Fibroblast of upper back skin (primary cell): ENCODE measurements at regions not wholly inside any gene's neighbourhood (a gene's known extent, or its start where the extent isn't known, plus 50 kb on each side); places are given as distances from the start of the nearest gene placed in this dataset.
A peak's percentile ranks its signal among the peaks of the same experiment; 100 is the strongest.

Source experiments
- DNase-seq: peaks from one replicate; pipeline ENCODE4 v3.0.0-alpha.2; 2013

- no peak for DNase-seq
Observed at GRCh38 chr5:133905424-133905823, 63.0 kb downstream of the C5orf15 start.

- no peak for DNase-seq
Observed at GRCh38 chr5:133904641-133905040, 63.8 kb downstream of the C5orf15 start.

DNA sequence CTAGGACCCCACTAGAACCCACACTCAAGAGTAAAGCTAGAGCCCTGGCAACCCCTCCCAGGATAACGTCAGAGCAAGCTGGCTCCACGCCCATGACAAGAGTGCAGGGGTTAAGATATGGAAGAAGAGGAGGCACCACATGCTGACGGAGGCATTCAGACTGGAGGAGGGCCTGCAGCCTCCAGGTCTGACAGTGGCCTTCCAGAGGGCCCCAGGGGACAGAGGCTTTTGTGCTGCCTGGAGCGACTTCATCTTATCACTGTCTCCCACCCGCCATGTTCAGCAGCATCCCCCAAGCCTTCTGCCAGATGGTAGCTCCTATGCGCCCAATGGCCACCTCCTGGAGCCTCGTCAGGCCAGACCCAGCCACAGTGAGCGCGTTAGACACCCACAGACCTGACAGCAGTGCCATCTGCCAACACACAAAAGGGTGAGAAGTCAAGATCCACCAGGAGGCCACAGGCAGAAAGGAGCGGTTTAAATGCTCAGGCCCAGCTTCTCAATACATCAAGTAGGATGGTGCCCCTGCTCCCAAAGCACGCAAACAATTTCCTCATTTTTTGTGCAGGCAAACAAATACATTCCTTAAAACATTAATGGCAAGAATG lies 65.8 kb downstream of the C5orf15 start:
- no peak for DNase-seq

DNA sequence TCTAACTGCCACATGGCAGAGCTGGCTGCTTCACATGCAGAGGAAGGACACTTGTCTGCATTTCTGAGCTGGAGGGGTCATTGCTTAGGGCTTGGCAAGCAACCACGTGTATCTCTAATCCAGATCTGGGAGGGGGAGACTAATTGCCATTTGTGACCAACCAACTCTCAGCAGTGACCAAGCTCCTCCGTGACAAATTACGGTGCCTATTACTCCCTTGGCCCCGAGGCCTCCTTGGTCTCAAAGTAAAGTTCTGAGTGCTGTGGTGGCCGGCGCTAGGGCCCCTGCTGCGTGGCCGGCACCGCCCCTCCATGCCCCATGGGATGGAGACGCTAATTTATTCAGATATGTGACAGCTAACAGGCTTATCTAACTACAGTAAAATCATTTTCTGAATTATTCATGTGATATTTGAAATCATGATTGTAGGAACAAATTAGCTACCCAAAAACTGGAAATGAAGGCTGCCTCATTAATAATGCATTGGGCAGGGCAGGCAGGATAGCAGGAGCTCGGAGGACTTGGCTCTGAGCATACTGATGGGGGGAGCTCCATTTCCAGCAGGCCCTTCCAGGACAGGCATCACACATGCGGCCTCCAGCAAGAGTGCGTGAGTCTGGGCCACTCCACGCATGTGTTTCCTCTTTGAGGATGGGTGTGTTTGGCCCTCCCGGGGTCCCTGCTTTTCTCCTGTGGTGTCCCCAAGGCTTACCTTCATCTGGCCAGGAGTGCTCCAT lies 67.7 kb downstream of the C5orf15 start:
- no peak for DNase-seq

GRCh38 chr5:133899506-133899905 lies 68.9 kb downstream of the C5orf15 start:
- DNase-seq = no peak

- no peak for DNase-seq
Observed at GRCh38 chr5:133898440-133898839, 70.0 kb downstream of the C5orf15 start.

- no peak for DNase-seq
Observed at GRCh38 chr5:133897431-133897830, 71.0 kb downstream of the C5orf15 start.

DNA sequence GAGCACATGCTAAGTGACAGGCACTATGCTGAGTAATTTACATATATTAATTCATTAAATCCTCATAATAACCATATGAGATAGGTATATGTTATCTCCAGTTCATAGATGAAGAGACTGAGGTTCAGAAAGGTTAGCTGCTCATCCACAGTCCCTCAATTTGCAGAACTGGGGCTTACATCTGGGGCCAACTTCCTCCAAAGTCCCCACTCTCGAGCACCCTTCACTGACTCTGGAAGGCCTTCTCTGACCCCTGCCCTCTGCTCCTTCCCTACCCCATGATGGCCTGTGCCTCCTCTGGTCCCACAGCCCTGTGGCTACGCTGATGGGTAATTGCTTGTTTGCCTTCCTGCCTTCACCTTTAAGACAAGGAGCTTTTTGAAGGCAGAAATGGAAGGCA lies 71.6 kb downstream of the C5orf15 start:
- DNase-seq = no peak

DNA sequence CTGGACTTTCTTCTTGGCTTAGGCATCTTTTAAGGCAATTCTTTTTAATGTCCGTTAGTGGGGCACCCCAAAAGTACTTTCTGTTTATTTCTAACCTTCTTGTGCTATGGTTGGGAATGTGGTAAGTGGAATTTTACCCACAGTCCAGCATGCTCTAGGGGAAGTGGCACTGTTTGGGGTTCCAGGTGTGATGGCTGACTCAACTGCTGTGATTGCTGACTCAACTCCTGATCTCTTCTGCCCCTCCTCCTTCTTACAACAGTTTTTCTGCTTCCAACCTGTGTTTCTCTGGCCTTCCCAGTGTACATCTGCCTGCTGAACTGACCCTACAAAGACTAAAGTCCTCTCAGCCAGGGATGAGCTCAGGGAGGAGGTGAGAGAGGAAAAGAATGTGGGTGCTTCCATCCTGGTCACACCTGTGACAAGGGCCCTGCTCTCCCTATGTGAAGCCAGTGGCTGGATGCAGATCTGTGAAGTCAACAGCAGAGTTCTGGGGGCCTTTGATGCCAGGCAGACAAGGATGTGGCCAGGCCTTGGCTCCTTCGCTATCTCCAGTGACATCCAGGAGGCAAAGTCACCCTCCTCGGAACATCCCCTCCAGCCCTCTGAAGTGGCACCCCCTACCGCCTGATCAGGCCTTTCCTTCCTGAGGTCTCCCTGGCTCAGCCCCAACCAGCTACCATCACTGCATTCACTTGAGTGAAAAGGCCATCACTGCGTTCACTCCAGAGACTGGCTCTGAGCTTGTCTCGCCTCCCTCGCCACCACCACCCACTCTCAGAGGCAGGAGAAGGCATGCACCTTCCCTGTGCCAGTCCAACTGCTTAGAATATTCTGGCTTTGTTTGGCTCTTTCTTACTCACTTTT lies 72.2 kb downstream of the C5orf15 start:
- DNase-seq = no peak

- no peak for DNase-seq
Observed at GRCh38 chr5:133894143-133894542, 74.3 kb downstream of the C5orf15 start.

GRCh38 chr5:133892774-133893173 lies 75.7 kb downstream of the C5orf15 start:
- no peak for DNase-seq

DNA sequence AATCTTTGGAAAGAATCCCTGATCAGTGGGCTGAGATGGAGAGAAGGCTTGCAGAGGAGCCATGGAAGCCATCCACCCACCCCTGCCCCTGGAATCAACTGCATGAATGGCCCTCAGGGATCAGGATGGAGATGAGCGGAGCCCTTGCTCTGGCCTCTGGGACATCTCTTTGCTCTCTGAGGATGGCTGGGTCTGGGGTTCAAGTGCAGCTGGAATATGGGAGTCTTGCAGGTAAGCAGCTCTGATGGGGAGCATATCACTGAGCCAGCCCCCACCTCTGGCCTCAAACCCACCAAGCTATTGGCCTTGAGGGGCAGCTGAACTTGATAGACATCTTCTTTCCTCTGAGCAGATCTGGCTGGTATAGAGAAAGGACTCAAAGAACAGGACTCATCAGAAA lies 76.1 kb downstream of the C5orf15 start:
- DNase-seq = no peak

- DNase-seq = no peak
Observed at GRCh38 chr5:133891390-133891789, 77.0 kb downstream of the C5orf15 start.

DNA sequence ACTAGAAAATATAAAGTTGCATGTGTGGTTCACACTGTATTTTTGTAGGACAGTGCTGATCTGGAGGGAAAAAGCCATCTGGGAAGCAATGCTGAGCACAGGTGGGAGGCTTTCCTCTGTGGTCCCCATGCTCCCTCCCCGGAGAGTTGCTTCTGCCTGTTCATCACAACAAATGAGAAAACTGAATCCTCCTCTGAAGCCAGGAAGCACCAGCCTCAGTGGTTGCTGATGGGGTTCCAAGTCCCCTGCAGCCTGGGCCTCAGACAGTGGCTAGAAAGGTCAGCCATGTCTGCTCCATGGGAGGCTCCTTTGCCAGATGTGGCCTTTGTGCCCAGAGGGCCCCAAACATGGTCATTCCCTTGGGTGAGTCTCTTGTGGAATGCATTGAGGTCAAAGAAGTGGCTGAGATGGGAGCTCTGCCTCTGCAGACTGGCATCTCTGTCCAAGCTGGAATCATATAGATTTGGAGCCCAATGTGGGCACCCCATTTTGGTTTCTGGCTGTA lies 77.6 kb downstream of the C5orf15 start:
- DNase-seq = no peak

- no peak for DNase-seq
Observed at GRCh38 chr5:133890314-133890713, 78.1 kb downstream of the C5orf15 start.

DNA sequence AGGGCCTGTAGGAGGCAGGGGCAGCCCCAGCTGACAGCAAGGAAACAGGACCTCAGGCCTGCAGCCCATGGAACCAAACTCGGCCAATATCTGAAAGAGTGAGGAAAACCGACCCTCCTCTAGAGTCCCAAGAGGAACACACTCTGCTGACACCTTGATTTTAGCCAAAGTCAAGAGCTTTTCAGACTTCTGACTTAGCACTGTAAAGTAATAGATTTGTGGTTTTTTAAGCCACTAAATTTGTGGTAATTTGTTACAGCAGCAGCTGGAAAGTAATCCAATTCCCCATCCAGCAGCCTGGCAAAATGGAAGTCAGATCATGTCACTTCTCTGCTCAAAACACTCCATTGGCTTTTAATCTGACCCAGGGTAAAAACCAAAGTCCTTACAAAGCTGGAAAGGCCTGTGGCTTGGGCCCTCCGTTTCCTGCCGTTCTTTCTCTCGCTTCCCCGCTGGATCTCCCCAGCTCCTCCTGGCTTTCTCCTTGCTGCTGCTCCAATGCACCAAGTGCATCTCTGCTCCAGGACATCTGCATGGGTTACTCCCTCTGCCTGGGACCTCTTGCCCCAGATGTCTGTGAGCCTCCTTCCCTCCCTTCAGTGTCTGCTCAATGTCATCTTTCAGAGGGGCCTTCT lies 79.0 kb downstream of the C5orf15 start:
- no peak for DNase-seq

DNA sequence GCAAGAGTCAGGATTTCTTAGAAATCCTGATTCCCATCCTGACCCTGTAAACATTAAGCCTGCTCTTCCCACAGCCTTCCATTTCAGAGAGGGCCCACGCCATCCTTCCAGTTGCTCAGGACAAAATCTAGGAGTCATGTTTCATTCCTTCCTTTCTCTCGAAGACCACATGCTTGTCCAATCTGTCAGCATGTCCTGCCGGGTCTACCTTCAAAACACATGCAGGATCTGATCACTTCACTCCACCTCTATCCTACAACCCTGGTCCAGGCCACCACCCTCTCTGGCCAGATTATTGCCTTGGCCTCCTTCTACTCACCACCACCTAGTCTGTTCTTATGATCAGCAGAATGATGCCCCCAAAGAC lies 79.8 kb downstream of the C5orf15 start:
- no peak for DNase-seq

DNA sequence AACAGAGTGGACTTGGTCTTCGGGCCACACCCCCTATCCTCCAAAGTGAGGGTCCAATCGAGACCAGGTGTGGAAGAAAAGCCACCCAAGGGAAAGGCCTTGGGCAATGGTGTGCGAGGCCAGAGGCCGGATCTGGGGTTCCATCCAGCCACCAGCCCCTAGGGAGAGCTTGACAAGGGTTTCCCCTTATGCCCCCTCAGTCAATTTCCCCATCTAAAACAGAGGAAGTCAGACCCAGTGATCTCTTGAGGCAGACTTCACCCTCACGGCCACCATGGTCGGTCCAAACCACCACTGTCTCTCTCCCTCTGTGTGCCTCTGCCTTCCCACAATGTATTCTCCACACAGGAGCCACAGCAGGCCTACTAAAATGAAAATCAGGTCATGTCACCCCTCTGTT lies 82.9 kb downstream of the C5orf15 start:
- DNase-seq = no peak

DNA sequence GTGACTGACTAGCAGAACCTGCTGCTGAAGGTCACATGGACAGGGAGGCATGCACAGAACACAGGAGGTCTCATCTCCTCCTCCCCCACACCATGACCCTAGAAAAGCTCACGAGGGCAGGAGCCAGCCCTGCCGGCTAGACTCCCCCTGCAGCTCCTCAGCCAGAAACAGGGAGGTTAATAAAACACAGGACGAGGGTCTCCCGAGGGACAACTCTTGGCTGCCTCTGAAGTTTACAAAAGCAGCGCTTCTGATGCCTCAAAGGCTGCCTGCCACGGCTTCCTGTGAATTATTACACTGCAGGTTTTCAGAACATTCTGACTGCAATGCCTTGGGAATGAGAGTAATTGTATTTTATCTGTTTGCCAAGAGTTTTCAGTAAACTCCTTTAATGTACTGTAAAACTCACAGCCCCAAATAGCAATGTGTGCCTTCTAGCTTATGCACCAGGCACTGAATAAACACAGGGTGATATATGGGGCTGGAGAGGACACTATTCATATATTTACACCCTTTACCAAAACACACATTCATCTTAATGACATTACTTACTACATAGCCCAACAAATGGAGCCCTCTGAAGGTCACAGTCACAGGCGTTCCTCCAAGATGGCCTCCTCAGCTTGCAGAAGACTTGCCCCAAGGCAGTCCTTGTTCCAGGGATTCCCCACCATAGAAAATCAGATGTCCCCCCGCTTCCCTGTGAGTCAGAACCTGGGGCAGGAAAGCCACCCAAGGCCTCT lies 83.7 kb downstream of the C5orf15 start:
- DNase-seq = peak; percentile 49

DNA sequence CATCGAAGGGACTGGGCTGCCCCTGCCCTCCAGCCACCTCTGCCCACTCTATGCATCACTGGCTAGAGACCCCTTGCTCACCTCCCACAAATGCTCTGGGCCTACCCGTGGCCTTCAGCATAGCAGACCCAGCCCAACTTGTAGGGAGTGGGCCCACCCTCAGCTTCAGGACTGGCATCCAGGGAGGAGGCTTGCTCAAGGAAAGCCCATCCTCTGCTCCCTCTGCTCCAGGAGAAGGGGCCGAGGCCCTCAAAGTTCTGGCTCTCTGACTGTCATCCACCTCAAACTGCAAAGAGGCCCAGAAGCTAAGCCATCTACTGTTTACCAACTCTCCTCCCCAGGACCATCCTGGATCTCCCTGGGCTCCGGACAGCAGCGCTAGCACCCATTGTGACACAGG lies 84.5 kb downstream of the C5orf15 start:
- DNase-seq = no peak

- no peak for DNase-seq
Observed at GRCh38 chr5:133882846-133883245, 85.6 kb downstream of the C5orf15 start.

GRCh38 chr5:133882389-133882695 lies 86.1 kb downstream of the C5orf15 start:
- DNase-seq = no peak
